ENCODE measurements at regions not wholly inside any gene's neighbourhood (a gene's known extent, or its start where the extent isn't known, plus 50 kb on each side); places are given as distances from the start of the nearest gene placed in this dataset.

- peak overlapping the region; percentile 49 for H3K4me2 ChIP-seq (ENCODE audit: low read length)
These were observed 254.4 kb upstream of the BTG1 start for GRCh38 chr12:92400006-92400405.

GRCh38 chr12:92398565-92399309, 253.1 kb upstream of the BTG1 start:
- Histone ChIP-seq H3K9me2 (ENCODE audit: insufficient read depth, low read length) (no peaks in the 10 kb centered on the region), H3K9me3 (ENCODE audit: low read length) (peaks cover 10% of the 10 kb centered on the region; the same call in 1 of the 2 replicates), H3K4me2 (ENCODE audit: low read length) (peak overlapping the region; percentile 12; the same call in 1 of the 2 replicates), H2AFZ (ENCODE audit: low read length) (peak overlapping the region; percentile 24; the same call in 1 of the 2 replicates), H3K4me3 (ENCODE audit: low read depth, low read length, poor library complexity, severe bottlenecking) (no peak overlapping the region), H3K79me2 (ENCODE audit: insufficient read depth, low read depth, low read length) (no peaks in the 10 kb centered on the region), H4K20me1 (ENCODE audit: insufficient read depth, low read length) (no peaks in the 10 kb centered on the region), H3K36me3 (ENCODE audit: insufficient read depth, low read length) (no peaks in the 10 kb centered on the region; the same call in 1 of the 2 replicates), H3K4me1 (ENCODE audit: insufficient read depth, low read length, poor library complexity, severe bottlenecking) (peaks cover 55% of the 10 kb centered on the region), H3K27ac (ENCODE audit: low read depth, low read length, poor library complexity, severe bottlenecking) (no peak overlapping the region)
- DNase-seq (ENCODE audit: low spot score) = peak; percentile 13
- no TSS peak for BruUV-seq (replicated peaks)
- CTCF ChIA-PET (ENCODE audit: unreplicated experiment) = no interaction called here
- TF ChIP-seq EZH2phosphoT487 (IDR thresholded peaks at IDR 0.05; ENCODE audit: borderline replicate concordance, low read depth, low read length) (no peak), CTCF (conservative IDR thresholded peaks at IDR 0.05; ENCODE audit: low read length) (no peak)
- intact Hi-C loops (cut with micrococcal nuclease; ENCODE audit: unreplicated experiment) = no loop called here
- POLR2A ChIA-PET = interaction anchor here (0.5 to 2.7 kb wide), 8 partner anchors 14 to 196 kb away, joined by 3 to 27 read pairs (median 5); no protein-coding TSS in a partner anchor

More at GRCh38 chr12:92400006-92400405, 254.4 kb upstream of the BTG1 start:
- no peaks in the 10 kb centered on the region for H3K9me3 ChIP-seq (ENCODE audit: low read length)
- intact Hi-C loops (cut with micrococcal nuclease; ENCODE audit: unreplicated experiment) = loop anchor here (5.0 kb wide), 1 partner anchor 368 kb away; no protein-coding TSS in a partner anchor
- H3K36me3 ChIP-seq (ENCODE audit: insufficient read depth, low read length) = no peaks in the 10 kb centered on the region; the same call in 1 of the 2 replicates
- peak overlapping the region; percentile 99 for H2AFZ ChIP-seq (ENCODE audit: low read length)
- no peaks in the 10 kb centered on the region for H4K20me1 ChIP-seq (ENCODE audit: insufficient read depth, low read length)
- peak overlapping the region; percentile 37 for H3K27ac ChIP-seq (ENCODE audit: low read depth, low read length, poor library complexity, severe bottlenecking)
- no peaks in the 10 kb centered on the region for H3K79me2 ChIP-seq (ENCODE audit: insufficient read depth, low read depth, low read length)
- no peak for TF ChIP-seq CTCF (conservative IDR thresholded peaks at IDR 0.05; ENCODE audit: low read length)
- TF ChIP-seq EZH2phosphoT487 (IDR thresholded peaks at IDR 0.05; ENCODE audit: borderline replicate concordance, low read depth, low read length) = no peak
- H3K9me2 ChIP-seq (ENCODE audit: insufficient read depth, low read length) = no peaks in the 10 kb centered on the region
- BruUV-seq (replicated peaks) = no TSS peak
- H3K4me1 ChIP-seq (ENCODE audit: insufficient read depth, low read length, poor library complexity, severe bottlenecking) = peaks cover 67% of the 10 kb centered on the region
- POLR2A ChIA-PET = interaction anchor here (2.7 kb wide), 1 partner anchor 36 kb away, joined by 27 read pairs; no protein-coding TSS in a partner anchor
- DNase-seq (ENCODE audit: low spot score) = peak; percentile 61
- H3K4me3 ChIP-seq (ENCODE audit: low read depth, low read length, poor library complexity, severe bottlenecking) = no peak overlapping the region
- CTCF ChIA-PET (ENCODE audit: unreplicated experiment) = no interaction called here

All from OCI-LY7 (cell line).